ENCODE measurements at regions not wholly inside any gene's neighbourhood (a gene's known extent, or its start where the extent isn't known, plus 50 kb on each side); places are given as distances from the start of the nearest gene placed in this dataset.

DNA sequence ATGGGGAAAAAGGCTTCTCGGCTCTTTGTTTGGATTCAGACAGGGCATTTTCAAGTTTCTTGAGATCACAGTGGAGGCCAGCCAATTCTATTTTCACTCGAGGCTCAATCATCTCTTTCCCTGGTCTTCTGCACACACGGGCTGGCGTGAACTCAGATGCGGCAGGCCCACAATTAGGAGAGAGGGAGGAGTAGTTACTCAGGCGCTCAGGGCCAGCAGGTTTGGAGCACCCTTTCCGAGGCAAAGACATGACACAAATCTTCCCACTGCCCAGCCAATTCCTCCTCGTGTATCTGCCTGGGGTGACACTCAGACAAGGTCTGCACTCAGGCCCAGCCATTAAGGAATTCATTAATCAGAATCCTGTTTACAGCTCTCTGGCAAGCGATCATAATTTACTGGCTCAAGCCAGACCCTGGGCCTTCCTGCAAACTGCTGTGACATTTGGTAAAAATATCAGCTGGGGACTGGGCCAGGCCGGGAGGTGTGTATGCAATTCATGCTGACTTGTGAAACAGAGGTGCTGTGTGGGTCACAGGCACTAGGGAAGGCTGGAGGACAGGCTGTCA, 68.1 kb upstream of the TLE3 start:
- Histone ChIP-seq H3K27me3 (no peaks in the 10 kb centered on the region), H3K4me1 (peaks cover 18 to 28% (median 25%) of the 10 kb centered on the region in 4 donors), H3K27ac (peak overlapping the region in 4 of 5 donors; percentile 35 to 74 (median 48)), H3K9me3 (peaks cover 0 to 4% (median 0%) of the 10 kb centered on the region in 4 donors), H3K36me3 (no peaks in the 10 kb centered on the region), H3K4me3 (no peak overlapping the region)
- TF ChIP-seq, protein P1, sequence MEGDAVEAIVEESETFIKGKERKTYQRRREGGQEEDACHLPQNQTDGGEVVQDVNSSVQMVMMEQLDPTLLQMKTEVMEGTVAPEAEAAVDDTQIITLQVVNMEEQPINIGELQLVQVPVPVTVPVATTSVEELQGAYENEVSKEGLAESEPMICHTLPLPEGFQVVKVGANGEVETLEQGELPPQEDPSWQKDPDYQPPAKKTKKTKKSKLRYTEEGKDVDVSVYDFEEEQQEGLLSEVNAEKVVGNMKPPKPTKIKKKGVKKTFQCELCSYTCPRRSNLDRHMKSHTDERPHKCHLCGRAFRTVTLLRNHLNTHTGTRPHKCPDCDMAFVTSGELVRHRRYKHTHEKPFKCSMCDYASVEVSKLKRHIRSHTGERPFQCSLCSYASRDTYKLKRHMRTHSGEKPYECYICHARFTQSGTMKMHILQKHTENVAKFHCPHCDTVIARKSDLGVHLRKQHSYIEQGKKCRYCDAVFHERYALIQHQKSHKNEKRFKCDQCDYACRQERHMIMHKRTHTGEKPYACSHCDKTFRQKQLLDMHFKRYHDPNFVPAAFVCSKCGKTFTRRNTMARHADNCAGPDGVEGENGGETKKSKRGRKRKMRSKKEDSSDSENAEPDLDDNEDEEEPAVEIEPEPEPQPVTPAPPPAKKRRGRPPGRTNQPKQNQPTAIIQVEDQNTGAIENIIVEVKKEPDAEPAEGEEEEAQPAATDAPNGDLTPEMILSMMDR (IDR thresholded peaks at IDR 0.05), result no peak
- TF ChIP-seq POLR2AphosphoS5 (IDR thresholded peaks at IDR 0.05) (peak in 2 of 3 donors; percentile 24 to 34), EP300 (IDR thresholded peaks at IDR 0.05) (peak; percentile 22)
- DNase-seq, result peak; percentile 38 to 81
- intact Hi-C loops (cut with DNase I; ENCODE audit: low total_unique reads), result no loop called here
- WGBS, 5 donors, result 15 to 38% (median 27%) methylated on average over 9 to 10 of the region's 10 CpGs

DNA sequence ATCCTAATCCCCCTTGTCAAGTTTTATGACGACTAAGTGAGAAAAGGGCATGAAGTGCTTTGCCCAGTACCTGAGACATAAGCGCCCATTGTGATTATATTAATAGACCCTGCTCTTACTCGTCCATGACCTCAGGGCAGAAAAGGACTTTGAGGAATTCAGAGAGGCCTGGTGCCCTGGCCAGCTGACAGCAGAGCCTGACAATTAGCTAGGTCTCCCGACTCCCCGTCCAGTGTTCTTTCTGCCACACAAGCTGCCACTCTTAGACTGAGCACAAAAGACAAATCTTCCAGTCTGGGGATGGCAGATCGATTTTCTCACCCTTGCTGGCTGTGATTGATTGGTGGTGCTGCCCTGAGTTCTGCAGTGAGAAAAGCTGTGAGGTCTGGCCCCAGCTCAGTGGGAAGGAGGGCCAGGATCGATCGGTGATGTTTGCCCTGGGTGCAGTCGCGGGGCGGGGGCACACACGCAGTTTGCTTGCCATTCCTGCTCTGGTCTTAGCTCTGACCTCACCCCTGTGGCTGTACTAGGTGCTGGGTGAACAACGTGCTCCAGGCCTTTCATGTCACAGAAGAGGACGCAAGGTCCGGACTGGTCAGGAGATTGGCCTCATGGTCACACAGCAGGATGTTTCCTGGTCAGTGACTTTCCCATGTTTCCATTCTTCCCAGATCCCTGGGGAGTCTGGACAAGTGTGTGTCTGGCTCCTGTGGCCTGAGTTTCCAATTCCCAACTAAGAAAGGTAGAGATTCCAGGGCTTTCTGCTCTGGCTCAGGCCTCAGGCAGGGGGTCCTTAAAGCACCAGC, 67.4 kb upstream of the TLE3 start:
- Histone ChIP-seq H3K4me1 (peaks cover 24 to 35% (median 30%) of the 10 kb centered on the region in 4 donors), H3K9me3 (peaks cover 0 to 4% (median 0%) of the 10 kb centered on the region in 4 donors), H3K27ac (peak overlapping the region in 4 of 5 donors; percentile 35 to 74 (median 48)), H3K4me3 (no peak overlapping the region), H3K36me3 (no peaks in the 10 kb centered on the region), H3K27me3 (no peaks in the 10 kb centered on the region)
- WGBS, 5 donors, result 48 to 68% (median 56%) methylated on average over 14 to 15 of the region's 15 CpGs
- intact Hi-C loops (cut with DNase I; ENCODE audit: low total_unique reads), result no loop called here
- DNase-seq, result peak; percentile 35 to 59
- TF ChIP-seq POLR2AphosphoS5 (IDR thresholded peaks at IDR 0.05), result no peak
- TF ChIP-seq POLR2A (IDR thresholded peaks at IDR 0.05), result no peak
- TF ChIP-seq EP300 (IDR thresholded peaks at IDR 0.05), result no peak
- TF ChIP-seq, protein P1 (IDR thresholded peaks at IDR 0.05), result no peak

DNA sequence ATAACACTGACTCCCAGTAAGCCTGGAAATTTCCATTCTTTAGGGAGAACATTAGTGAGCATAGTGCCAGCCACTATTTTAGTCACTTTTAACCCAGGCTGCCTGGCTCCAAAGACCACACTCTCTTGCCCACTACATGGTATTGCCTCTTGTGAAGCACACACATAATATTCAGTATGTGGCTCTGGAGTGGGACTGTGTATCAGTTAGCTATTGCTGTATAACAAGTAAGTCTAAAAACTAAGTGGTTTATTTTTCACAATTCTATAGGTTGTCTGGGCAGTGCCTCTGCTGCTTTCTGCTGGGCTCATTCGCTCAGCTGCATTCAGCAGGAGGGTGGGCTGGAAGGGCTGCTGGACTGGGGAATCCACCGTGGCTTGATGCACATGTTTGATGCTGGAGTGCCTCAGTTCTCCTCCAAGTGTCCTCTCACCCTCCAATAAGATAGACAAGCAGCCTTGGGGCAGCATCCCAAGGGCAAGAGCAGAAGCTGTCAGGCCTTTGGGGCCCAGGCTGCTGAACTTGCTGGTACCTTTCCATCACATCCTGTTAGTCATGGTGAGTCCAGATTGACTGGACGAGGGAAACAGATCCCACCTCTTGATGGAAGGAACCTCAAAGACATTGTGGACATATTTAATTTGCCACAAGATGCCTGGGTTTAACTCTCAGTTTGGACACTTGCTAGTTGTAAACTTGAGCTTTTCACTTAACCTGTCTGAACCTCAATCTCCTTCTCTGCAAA, 66.6 kb upstream of the TLE3 start:
- no peaks in the 10 kb centered on the region for H3K27me3 ChIP-seq
- no peak overlapping the region for H3K27ac ChIP-seq
- peaks cover 32 to 43% (median 38%) of the 10 kb centered on the region in 4 donors for H3K4me1 ChIP-seq
- no peak overlapping the region for H3K4me3 ChIP-seq
- H3K36me3 ChIP-seq, result no peaks in the 10 kb centered on the region
- 92 to 100% (median 97%) methylated on average over 3 of the region's 3 CpGs for WGBS, 5 donors
- no peak for DNase-seq
- intact Hi-C loops (cut with DNase I; ENCODE audit: low total_unique reads), result no loop called here
- TF ChIP-seq POLR2AphosphoS5 (IDR thresholded peaks at IDR 0.05) (no peak), EP300 (IDR thresholded peaks at IDR 0.05) (no peak), POLR2A (IDR thresholded peaks at IDR 0.05) (no peak)
- TF ChIP-seq, protein P1 (IDR thresholded peaks at IDR 0.05), result no peak
- peaks cover 0 to 4% (median 0%) of the 10 kb centered on the region in 4 donors for H3K9me3 ChIP-seq

DNA sequence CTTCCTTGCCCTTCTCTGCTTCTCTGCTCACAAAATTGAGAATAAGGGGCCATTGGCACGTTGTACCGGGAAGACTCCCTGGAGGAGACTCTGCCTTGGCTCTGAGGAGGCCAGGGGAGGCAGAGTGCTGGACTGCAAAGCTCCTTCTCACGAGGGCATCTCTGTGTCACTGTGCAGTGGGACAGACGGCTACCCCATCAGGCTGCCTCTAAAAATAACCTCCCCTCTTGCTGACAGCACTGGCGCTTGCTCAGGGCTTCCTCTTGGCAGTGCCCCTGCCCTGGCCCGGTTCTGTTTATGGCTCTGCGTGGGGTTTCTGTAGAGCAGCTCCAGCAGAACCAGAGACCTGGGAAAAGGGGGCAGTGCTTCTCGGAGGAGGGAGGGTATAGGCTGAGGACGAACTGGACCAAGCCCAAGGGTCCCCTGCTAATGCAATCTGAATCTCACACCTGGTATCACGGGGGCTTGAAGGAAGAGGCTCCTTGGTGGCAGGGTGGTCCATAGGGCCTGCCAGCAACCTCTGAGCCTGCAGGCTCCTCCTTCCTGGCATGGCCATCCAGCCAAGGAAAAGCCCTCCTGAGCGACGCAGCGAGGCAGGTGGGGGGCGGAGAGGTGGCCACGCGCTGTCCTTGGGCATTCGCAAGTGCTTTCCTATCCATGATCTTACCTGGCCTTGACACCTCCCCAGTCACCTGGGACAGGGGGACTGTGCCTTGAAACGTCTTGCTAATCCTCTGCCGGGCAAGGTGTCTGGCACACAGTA, 63.3 kb upstream of the TLE3 start:
- Histone ChIP-seq H3K4me3 (no peak overlapping the region), H3K36me3 (no peaks in the 10 kb centered on the region), H3K27me3 (no peaks in the 10 kb centered on the region), H3K9me3 (peaks cover 0 to 4% (median 0%) of the 10 kb centered on the region in 4 donors), H3K4me1 (peaks cover 25 to 52% (median 38%) of the 10 kb centered on the region in 4 donors), H3K27ac (no peak overlapping the region)
- no peak for DNase-seq
- intact Hi-C loops (cut with DNase I; ENCODE audit: low total_unique reads), result no loop called here
- TF ChIP-seq, protein P1 (IDR thresholded peaks at IDR 0.05), result no peak
- TF ChIP-seq EP300 (IDR thresholded peaks at IDR 0.05) (no peak), POLR2AphosphoS5 (IDR thresholded peaks at IDR 0.05) (no peak), POLR2A (IDR thresholded peaks at IDR 0.05) (no peak)
- WGBS, 5 donors, result 56 to 83% (median 80%) methylated on average over 12 to 19 of the region's 19 CpGs

All from stomach (tissue), 8 donors.